Amniotic stem cell (primary cell): ENCODE measurements at regions not wholly inside any gene's neighbourhood (a gene's known extent, or its start where the extent isn't known, plus 50 kb on each side); places are given as distances from the start of the nearest gene placed in this dataset.

Source experiments
- DNase-seq: peaks from one replicate; lab custom pipeline; 2025; lab: John Stamatoyannopoulos, UW

- DNase-seq, result no peak
Measured at GRCh38 chr13:83216479-83217245, 665.6 kb downstream of the SLITRK1 start.

- DNase-seq, result no peak
Measured at GRCh38 chr13:83215627-83216026, 666.6 kb downstream of the SLITRK1 start.

GRCh38 chr13:83214452-83214851 is 667.8 kb downstream of the SLITRK1 start:
- DNase-seq, result no peak

DNA sequence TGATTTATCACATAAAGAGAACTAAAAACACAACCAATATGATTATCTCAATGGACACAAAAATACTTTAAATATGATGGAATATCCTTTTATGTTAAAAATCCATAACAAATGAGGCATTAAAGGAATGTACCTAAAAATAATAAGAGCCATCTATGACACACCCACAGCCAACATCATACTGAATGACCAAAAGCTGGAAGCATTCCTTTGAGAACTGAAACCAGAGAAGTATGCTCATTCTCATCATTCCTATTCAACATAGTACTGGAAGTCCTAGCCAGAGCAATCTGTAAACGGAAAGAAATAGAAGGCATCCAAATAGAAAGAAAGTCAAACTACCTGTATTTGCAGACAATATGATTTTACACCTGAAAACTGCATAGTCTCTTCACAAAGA is 671.0 kb downstream of the SLITRK1 start:
- no peak for DNase-seq

DNA sequence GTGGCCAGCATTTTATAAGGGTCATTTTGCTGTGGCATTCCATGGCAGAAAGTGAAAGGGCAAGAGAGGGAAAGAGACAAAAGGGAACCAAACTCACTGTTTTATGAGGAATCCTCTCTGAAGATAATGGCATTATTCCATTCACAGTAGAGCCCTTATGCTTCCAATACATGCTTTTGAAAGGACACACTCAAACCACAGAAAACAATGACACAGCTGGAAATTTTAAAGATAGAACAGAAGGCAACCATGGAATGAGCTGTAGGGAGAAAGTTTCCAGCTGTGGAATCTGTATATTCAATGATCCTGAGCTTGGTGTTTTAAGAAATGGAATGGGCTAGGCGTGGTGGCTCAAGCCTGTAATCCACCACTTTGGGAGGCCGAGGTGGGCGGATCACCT is 677.4 kb downstream of the SLITRK1 start:
- DNase-seq, result no peak

GRCh38 chr13:83201506-83201905 is 680.8 kb downstream of the SLITRK1 start:
- DNase-seq, result no peak

GRCh38 chr13:83197316-83197715 is 685.0 kb downstream of the SLITRK1 start:
- no peak for DNase-seq

GRCh38 chr13:83190020-83190419 is 692.3 kb downstream of the SLITRK1 start:
- no peak for DNase-seq

DNA sequence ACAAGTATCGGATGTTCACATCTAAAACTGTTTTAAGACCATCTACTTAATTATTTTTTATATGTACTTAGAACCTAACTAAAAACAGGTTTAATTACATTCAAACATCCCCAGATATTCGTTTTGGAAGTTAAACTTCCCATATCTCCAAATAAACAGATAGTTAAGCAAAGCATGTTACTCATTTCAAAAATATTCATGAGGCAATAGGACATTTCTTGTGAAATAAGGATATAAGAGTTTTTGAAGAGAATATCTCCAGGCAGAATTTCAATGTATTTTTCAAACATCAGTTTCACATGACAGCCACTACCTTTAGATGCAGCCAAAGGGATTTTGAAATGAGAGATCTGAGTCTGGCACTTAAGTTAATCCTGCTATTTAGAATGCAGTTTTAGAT is 697.5 kb downstream of the SLITRK1 start:
- peak; percentile 14 for DNase-seq

- DNase-seq, result no peak
Measured at GRCh38 chr13:83184150-83184475, 698.2 kb downstream of the SLITRK1 start.

DNA sequence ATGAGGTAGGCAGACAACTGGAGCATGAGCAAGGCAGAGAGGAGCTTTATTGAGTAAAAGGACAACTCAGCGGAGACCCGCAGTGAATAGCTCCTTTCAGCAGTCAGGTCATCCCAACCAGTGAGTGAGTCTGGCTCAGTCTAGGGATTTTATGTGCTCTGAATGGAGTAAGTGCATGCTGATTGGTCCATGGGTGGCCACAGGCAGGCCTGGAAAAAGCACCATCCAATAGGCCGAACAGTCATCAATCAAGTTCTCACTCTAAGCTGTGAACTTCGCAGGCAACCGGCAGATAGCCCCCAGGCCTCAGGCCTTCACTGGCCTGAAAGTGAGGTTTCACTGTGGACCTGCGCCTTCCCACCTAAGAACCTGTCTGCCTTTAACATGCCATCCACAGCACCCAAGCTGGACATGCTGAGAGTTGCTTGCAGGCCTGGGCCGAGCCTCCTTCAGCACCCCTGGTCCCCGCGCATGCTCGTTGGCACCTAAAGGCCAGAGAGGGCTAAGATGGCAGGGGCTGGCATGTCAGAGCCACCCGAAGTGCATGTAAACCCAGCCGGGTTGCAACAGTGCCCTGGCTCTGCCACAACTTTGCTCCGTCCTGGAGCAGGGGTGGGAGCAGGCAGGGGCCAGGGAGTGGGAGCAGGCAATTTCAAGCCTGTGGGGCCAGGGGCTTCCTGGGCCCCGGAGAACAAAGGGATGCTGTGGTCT is 698.7 kb downstream of the SLITRK1 start:
- DNase-seq, result no peak

DNA sequence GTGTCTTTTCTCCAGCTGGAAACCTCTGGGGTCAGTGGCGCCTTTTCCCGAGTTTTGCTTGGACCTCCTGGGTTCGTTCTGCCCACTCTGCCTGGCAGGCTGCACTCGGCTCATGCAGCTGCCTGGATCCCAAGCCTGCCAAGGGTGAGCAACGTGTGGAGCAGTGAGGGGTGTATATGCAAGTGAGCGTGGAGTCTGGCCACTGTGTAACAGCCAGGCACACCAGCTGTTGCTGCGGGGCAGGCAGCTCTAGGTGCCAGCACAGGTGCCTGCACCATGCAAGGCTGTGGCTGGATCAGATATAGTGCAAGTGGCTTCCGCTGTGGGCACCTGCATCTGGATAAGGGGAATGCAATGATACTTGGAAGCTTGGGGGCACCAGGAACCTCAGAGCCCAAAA is 699.4 kb downstream of the SLITRK1 start:
- no peak for DNase-seq

GRCh38 chr13:83178008-83178407 is 704.3 kb downstream of the SLITRK1 start:
- no peak for DNase-seq

GRCh38 chr13:83168590-83168989 is 713.7 kb downstream of the SLITRK1 start:
- DNase-seq, result peak; percentile 37

DNA sequence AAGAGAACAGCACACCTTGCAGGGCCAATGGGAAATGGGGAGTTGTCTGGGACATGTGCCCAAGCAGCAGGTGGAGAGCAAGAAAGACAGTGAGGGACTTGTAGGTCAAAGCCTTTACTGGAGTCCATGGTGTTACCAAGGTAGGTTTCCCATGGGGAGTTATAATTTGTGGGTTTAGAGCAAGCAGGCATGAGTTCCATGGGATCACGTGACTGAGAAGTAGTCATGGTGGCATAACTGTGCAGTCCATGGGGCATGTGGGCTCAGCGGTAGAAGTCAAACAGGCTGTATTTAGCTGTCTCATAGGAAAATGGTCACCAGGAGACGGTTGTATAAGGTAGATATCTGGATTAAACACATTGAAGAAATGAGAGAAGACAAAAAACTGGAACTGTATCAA is 715.1 kb downstream of the SLITRK1 start:
- DNase-seq, result no peak

DNA sequence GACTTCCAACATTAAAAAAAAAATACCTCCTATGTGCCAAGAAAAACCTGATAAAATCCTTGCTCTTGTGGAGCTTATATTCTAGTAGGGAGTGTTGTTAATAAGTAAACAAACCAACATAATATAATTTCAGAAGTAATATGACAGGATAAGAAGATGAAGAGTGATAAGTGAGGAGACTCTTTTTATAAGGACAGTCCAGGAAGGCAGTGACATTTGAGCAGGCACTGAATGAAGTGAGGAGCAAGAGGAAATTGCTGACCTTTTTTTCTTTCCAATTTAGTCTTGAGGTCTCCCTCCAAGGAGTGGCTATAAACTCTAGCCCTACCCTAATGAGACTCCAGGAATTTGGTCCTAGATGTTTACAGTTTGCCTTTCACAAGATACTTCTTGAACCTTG is 715.7 kb downstream of the SLITRK1 start:
- no peak for DNase-seq

DNA sequence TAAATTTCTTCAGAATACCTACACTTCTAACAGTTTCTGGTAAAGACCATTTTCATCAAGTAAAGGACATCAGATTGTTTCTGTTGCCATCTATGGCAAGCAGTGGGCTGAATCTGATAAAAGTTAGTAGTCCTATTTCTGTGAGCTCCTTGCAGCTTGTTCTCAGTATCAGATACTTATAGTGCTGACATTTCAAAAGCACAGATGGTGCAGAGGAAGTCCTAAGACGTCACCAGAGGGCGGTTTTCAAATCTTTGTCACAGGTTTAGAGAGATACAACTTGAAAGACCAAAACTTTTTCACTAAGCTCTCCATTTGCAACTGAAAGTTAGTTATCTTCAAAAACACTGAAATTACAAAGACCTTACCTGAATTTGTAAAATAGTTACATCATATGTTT is 719.8 kb downstream of the SLITRK1 start:
- no peak for DNase-seq

GRCh38 chr13:83153848-83154247 is 728.4 kb downstream of the SLITRK1 start:
- no peak for DNase-seq

GRCh38 chr13:83151308-83151660 is 731.0 kb downstream of the SLITRK1 start:
- no peak for DNase-seq

GRCh38 chr13:83150616-83151307 is 731.5 kb downstream of the SLITRK1 start:
- DNase-seq, result no peak

DNA sequence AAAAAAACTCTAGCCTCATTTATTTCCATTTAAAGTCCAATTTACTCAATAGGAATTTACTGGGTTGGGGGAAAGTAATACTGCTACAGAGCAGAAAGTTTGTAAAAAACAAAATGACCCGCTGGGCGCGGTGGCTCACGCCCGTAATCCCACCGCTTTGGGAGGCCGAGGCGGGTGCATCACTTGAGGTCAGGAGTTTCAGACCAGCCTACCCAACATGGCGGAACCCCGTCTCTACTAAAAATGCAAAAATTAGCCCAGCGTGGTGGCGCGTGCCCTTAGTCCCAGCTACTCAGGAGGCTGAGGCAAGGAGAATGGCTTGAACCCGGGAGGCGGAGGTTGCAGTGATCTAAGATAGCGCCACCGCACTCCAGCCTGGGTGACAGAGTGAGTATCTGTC is 745.6 kb downstream of the SLITRK1 start:
- no peak for DNase-seq

DNA sequence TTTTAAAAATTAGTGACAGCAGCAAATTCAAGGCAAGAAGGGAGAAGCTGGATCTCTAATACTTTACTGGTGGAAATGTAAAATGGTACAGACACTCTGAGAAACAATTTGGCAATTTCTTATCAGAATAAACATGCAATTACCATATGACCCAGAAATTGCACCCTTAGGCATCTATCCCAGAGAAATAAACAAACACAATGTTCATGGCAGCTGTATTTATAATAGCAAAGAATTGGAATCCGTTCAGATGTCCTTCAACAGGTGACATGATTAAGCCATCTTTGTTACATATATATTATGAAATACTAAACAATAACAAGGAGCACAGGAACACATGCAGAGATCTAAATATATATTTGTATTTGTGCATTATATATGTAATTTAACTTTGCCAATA is 756.5 kb downstream of the SLITRK1 start:
- DNase-seq, result no peak

DNA sequence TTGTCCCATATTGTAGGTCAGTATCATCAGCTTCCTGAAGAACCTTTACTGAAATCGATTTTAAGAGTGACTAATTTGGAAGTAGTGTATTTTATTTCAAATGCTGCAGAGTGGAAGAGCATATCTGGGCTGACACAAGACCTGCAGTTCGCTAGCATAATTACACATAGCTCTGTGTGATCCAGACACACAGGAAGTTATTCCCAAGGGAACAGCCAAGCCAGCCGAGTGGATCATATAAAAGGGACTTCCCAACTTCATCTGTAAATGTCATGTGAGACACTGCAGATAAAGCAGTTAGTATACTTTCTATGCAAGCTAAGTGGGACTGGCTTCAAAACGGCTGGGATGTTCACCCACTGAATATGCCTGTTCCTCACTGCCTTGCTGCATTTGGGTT is 760.4 kb downstream of the SLITRK1 start:
- no peak for DNase-seq
